Breast epithelium (tissue), 4 donors: ENCODE measurements at regions not wholly inside any gene's neighbourhood (a gene's known extent, or its start where the extent isn't known, plus 50 kb on each side); places are given as distances from the start of the nearest gene placed in this dataset.

Experiments
- DNase-seq, 2 donors: peaks; one replicate each; pipeline ENCODE4 v3.0.0-alpha.2; 2019; ENCODE audit warnings: low spot score in 2 of 2
- H3K27ac ChIP-seq, 2 donors: fragments of 200-600 bp; sonication (generic) in 1 of 2; one replicate each; pipeline ENCODE4 v1.5.1; 2016 to 2019; ENCODE audit warnings: mild to moderate bottlenecking in 1 of 2
- H3K27me3 ChIP-seq, 2 donors: fragments of 200-600 bp; sonication (generic) in 1 of 2; one replicate each; pipeline versions ENCODE4 v1.5.1 to v1.6.0; 2017 to 2019; ENCODE audit warnings: control low read depth in 1 of 2, mild to moderate bottlenecking in 1 of 2
- H3K36me3 ChIP-seq: fragments of 200-600 bp; one replicate; pipeline ENCODE4 v1.5.1; 2019
- H3K4me1 ChIP-seq, 2 donors: fragments of 200-600 bp; sonication (generic); one replicate each; pipeline ENCODE4 v1.5.1; 2016 to 2019; ENCODE audit warnings: control low read depth in 1 of 2
- H3K4me3 ChIP-seq, 3 donors: fragments of 200-600 bp; sonication (generic); 1 replicate in 2 of 3; 2 replicates in 1 of 3; pipeline ENCODE4 v1.5.1; 2016 to 2019; ENCODE audit warnings: mild to moderate bottlenecking in 3 of 3, moderate library complexity in 2 of 3
- H3K9me3 ChIP-seq, 2 donors: fragments of 200-600 bp; sonication (generic) in 1 of 2; one replicate each; pipeline ENCODE4 v1.5.1; 2016 to 2019; ENCODE audit warnings: control low read depth in 1 of 2
- POLR2A ChIP-seq: fragments of 450-650 bp; IDR thresholded peaks from one replicate; pipeline ENCODE4 v1.6.1; 2016; ENCODE audit warnings: antibody characterized with exemption, mild to moderate bottlenecking, moderate library complexity
- POLR2AphosphoS5 ChIP-seq, 3 donors: sonication (generic); formaldehyde crosslinking; IDR thresholded peaks; one replicate each; pipeline ENCODE4 v1.6.1; 2017; ENCODE audit warnings: antibody characterized with exemption in 3 of 3
- intact Hi-C: fragments of 100-400 bp; cut with DNase I; formaldehyde crosslinking; loops from one replicate; pipeline ENCODE4 v1.15.1; 2023; ENCODE audit warnings: low total_unique reads
- TF ChIP-seq, protein P1 (sequence below), 3 donors: fragments of 450-650 bp; IDR thresholded peaks; one replicate each; pipeline ENCODE4 v1.5.1; 2016 to 2017; ENCODE audit warnings: antibody characterized with exemption in 3 of 3, mild to moderate bottlenecking in 3 of 3, moderate library complexity in 3 of 3

DNA sequence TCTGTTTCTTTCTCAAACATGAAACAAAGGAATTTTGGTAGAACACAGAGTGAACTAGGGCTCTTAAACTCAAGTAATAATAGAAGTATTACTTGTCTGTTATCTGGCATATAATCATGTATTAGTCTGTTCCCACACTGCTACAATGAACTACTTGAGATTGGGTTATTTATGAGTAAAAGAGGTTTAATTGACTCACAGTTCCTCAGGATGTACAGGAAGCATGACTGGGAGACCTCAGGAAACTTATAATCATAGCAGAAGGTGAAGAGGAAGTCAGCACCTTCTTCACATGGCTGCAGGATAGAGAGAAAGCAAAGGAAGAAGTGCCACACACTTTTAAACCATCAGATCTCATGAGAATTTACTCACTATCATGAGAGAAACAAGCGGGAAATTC, 273.4 kb downstream of the ETS1 start:
- H3K36me3 ChIP-seq, result no peaks in the 10 kb centered on the region
- no peaks in the 10 kb centered on the region for H3K27me3 ChIP-seq
- no peak overlapping the region for H3K4me3 ChIP-seq
- intact Hi-C loops, result no loop called here
- TF ChIP-seq POLR2A (no peak), POLR2AphosphoS5 (IDR thresholded peaks at IDR 0.05) (no peak)
- TF ChIP-seq, protein P1, sequence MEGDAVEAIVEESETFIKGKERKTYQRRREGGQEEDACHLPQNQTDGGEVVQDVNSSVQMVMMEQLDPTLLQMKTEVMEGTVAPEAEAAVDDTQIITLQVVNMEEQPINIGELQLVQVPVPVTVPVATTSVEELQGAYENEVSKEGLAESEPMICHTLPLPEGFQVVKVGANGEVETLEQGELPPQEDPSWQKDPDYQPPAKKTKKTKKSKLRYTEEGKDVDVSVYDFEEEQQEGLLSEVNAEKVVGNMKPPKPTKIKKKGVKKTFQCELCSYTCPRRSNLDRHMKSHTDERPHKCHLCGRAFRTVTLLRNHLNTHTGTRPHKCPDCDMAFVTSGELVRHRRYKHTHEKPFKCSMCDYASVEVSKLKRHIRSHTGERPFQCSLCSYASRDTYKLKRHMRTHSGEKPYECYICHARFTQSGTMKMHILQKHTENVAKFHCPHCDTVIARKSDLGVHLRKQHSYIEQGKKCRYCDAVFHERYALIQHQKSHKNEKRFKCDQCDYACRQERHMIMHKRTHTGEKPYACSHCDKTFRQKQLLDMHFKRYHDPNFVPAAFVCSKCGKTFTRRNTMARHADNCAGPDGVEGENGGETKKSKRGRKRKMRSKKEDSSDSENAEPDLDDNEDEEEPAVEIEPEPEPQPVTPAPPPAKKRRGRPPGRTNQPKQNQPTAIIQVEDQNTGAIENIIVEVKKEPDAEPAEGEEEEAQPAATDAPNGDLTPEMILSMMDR (IDR thresholded peaks at IDR 0.05), result no peak
- H3K9me3 ChIP-seq, result peaks cover 7 to 13% of the 10 kb centered on the region in 2 donors
- H3K27ac ChIP-seq, result no peak overlapping the region
- no peak for DNase-seq
- H3K4me1 ChIP-seq, result no peaks in the 10 kb centered on the region

DNA sequence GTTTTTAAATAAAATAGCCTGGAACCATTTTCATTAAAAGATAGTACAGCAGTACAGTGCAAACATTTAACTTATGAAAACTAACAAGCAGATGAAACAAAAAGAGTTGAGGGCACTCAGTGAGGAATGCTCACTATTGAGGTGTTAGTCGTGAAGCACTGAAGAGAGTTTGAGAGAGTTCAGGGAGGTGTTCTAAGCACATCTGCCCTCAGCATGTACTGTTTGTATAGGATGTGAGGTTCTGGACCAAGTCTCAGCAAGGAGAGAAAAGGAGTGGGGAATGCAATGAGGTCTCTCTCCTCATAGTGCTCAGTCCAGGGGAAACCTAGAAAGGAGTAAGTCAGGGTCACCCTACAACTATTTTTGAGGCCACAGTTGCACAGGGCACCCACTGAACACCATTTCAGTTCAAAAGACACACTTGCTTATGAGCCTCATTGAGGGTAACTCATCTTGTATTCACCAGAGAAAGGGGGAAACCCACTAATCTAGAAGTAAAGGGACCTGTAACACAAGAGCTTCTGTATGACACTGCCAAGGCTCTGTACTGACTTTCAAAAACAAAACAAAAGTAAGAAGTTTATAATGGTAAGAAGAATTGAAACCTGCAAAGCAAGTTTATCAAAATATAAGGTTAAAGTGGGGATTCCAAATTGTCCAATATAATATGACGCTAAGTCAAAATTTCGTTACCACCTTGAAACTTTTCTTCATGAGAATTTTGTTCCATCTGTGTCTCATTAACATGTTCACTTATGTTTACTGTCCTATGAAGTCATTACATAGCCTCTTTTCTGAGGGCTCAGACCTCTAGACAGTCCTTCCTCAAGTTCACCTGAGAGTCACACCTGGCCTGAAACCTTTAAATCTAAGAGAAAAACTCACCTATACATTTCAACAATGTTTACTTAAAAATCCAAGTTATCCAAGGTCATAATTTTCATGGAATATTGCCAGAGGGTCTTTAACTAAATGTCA, 275.3 kb downstream of the ETS1 start:
- intact Hi-C loops, result no loop called here
- no peaks in the 10 kb centered on the region for H3K36me3 ChIP-seq
- H3K4me1 ChIP-seq, result no peaks in the 10 kb centered on the region

DNA sequence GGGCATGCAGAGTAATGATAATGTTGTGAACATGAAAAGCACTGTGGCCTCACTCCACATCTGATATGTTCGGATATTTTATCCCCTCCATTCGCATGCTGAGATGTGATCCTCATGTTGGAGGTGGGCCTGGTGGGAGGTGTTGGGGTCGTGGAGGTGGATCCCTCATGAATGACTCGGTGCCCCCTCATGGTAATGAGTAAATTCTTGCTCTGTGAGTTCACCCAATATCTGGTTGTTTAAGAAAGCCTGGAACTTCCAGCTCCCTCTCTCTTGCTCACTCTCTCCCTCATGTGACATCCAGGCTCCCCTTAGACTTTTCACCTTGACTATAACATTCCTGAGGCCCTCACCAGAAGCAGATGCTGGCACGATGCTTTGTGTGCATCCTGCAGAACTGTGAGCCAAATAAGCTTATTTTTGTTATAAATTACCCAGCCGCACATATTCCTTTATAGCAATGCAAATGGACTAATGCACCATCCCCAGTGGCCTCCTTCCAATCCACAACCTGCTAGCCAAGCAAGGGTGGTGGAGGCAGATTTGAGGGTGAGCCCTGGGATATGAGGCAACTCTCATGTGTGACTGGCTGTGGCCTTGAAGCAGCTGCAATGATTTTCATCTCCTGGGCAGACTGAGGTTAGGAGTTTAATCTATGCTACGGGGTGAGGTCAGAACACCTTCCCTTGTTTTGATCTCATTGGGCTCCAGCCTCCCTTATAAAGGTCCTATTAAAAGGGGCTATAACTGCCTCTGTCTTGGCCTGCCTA, 276.5 kb downstream of the ETS1 start:
- intact Hi-C loops, result no loop called here
- no peak for TF ChIP-seq POLR2AphosphoS5 (IDR thresholded peaks at IDR 0.05)
- TF ChIP-seq, protein P1 (IDR thresholded peaks at IDR 0.05), result no peak
- TF ChIP-seq POLR2A, result no peak
- no peaks in the 10 kb centered on the region for H3K4me1 ChIP-seq
- no peaks in the 10 kb centered on the region for H3K36me3 ChIP-seq
- peaks cover 7 to 13% of the 10 kb centered on the region in 2 donors for H3K9me3 ChIP-seq
- H3K27ac ChIP-seq, result no peak overlapping the region
- no peak for DNase-seq
- no peaks in the 10 kb centered on the region for H3K27me3 ChIP-seq
- no peak overlapping the region for H3K4me3 ChIP-seq

More for the DNA sequence above, 275.3 kb downstream of the ETS1 start:
- DNase-seq, result no peak
- H3K9me3 ChIP-seq, result peaks cover 7 to 13% of the 10 kb centered on the region in 2 donors
- H3K4me3 ChIP-seq, result no peak overlapping the region
- no peak overlapping the region for H3K27ac ChIP-seq
- no peaks in the 10 kb centered on the region for H3K27me3 ChIP-seq
- TF ChIP-seq, protein P1 (IDR thresholded peaks at IDR 0.05), result no peak
- TF ChIP-seq POLR2A (no peak), POLR2AphosphoS5 (IDR thresholded peaks at IDR 0.05) (no peak)

DNA sequence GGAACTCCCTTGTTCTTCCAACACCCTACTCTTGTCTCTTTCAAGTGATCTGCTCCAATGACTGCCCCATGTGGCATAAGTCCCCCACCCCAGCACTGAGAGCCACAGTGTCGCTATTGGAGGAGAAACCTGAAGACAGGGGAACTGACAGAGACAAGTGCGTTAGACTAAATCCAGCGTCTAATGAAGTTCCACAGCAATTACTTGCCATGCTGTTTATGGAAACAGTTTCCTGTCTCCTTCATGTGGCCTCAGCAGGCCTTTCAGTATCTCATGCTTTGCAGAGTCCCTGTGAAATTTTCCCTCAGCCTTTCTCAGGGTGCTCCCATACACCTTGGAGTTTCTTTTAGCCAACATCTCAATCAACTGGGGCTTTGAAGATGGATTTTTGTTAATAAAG, 277.4 kb downstream of the ETS1 start:
- DNase-seq, result no peak
- intact Hi-C loops, result no loop called here
- Histone ChIP-seq H3K4me1 (no peaks in the 10 kb centered on the region), H3K27me3 (no peaks in the 10 kb centered on the region), H3K9me3 (peaks cover 5 to 10% of the 10 kb centered on the region in 2 donors), H3K4me3 (no peak overlapping the region), H3K36me3 (no peaks in the 10 kb centered on the region), H3K27ac (no peak overlapping the region)
- TF ChIP-seq, protein P1 (IDR thresholded peaks at IDR 0.05), result no peak
- no peak for TF ChIP-seq POLR2A
- no peak for TF ChIP-seq POLR2AphosphoS5 (IDR thresholded peaks at IDR 0.05)

DNA sequence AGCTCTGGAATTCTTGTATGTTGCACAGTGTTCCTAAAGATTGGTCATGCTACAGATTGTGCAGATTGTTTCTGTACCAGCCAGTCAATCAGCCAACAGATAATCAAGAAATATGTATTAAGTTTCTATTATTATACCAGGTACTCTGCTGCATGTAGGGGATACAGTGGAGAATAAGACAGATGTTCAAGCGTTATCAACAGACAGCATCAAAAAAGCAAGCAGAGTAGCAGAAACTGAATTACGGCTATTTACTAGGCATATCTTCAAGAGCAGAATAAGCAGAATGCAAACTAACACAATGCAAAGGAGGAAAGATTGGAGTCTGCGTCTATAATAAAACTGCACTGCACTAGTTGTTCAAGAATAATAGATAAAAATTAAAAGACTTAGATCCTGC, 278.6 kb downstream of the ETS1 start:
- Histone ChIP-seq H3K27me3 (no peaks in the 10 kb centered on the region), H3K4me3 (no peak overlapping the region), H3K4me1 (no peaks in the 10 kb centered on the region), H3K9me3 (no peaks in the 10 kb centered on the region), H3K36me3 (no peaks in the 10 kb centered on the region), H3K27ac (no peak overlapping the region)
- TF ChIP-seq, protein P1 (IDR thresholded peaks at IDR 0.05), result no peak
- no peak for TF ChIP-seq POLR2AphosphoS5 (IDR thresholded peaks at IDR 0.05)
- no peak for TF ChIP-seq POLR2A
- DNase-seq, result no peak
- intact Hi-C loops, result no loop called here
